ENCODE measurements at regions not wholly inside any gene's neighbourhood (a gene's known extent, or its start where the extent isn't known, plus 50 kb on each side); places are given as distances from the start of the nearest gene placed in this dataset.

DNA sequence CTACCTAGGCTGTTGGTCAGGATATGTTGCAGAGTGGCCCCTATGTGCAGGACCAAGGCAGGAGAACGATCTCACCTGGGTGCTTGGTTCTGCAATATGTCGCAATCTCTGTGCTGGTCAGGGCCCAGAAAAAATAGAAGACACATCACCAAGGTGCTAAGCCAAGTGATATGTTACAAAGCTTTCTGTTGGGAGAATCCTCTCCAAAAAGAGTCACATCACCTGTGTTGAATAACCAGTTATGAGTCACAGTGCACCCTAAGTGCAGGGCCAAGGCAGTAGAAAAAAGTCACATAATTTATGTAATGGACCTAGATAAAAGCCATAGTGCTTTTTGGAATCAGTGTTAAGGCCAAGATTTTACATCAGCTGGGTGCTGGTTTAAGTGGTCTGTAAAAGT lies 965.9 kb upstream of the AMELY start:
- no peak overlapping the region for H3K27ac ChIP-seq (ENCODE audit: low read depth, low read length)
- no peaks in the 10 kb centered on the region for H3K9me3 Mint-ChIP-seq
- H3K27me3 Mint-ChIP-seq (ENCODE audit: insufficient read depth): no peaks in the 10 kb centered on the region
- H3K36me3 ChIP-seq (ENCODE audit: control insufficient read depth, insufficient read depth, low read length): no peaks in the 10 kb centered on the region
- H3K4me1 ChIP-seq (ENCODE audit: control insufficient read depth, insufficient read depth, low read length): peaks cover 3% of the 10 kb centered on the region
- WGBS, 2 experiments (ENCODE audit: insufficient coverage in 1 of 2, insufficient read length in 1 of 2): 100% methylated on average over 1 to 2 of the region's 2 CpGs
- H3K9ac ChIP-seq (ENCODE audit: extremely low read depth, low read length, poor library complexity, severe bottlenecking): no peak overlapping the region
- no peaks in the 10 kb centered on the region for H3K27me3 ChIP-seq (ENCODE audit: control insufficient read depth, insufficient read depth, low read length, poor library complexity, severe bottlenecking)
- no peak overlapping the region for H3K4me3 ChIP-seq (ENCODE audit: low read length)
- H3K9me3 ChIP-seq (ENCODE audit: control insufficient read depth, low read length): no peaks in the 10 kb centered on the region
- no peak overlapping the region for H3K4me3 Mint-ChIP-seq
- DNase-seq: no peak
- H3K36me3 Mint-ChIP-seq (ENCODE audit: low read depth): no peaks in the 10 kb centered on the region
- TF ChIP-seq, protein P1, sequence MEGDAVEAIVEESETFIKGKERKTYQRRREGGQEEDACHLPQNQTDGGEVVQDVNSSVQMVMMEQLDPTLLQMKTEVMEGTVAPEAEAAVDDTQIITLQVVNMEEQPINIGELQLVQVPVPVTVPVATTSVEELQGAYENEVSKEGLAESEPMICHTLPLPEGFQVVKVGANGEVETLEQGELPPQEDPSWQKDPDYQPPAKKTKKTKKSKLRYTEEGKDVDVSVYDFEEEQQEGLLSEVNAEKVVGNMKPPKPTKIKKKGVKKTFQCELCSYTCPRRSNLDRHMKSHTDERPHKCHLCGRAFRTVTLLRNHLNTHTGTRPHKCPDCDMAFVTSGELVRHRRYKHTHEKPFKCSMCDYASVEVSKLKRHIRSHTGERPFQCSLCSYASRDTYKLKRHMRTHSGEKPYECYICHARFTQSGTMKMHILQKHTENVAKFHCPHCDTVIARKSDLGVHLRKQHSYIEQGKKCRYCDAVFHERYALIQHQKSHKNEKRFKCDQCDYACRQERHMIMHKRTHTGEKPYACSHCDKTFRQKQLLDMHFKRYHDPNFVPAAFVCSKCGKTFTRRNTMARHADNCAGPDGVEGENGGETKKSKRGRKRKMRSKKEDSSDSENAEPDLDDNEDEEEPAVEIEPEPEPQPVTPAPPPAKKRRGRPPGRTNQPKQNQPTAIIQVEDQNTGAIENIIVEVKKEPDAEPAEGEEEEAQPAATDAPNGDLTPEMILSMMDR (conservative IDR thresholded peaks at IDR 0.05): no peak
- no peak overlapping the region for H3K27ac Mint-ChIP-seq
- no peaks in the 10 kb centered on the region for H3K4me1 Mint-ChIP-seq

DNA sequence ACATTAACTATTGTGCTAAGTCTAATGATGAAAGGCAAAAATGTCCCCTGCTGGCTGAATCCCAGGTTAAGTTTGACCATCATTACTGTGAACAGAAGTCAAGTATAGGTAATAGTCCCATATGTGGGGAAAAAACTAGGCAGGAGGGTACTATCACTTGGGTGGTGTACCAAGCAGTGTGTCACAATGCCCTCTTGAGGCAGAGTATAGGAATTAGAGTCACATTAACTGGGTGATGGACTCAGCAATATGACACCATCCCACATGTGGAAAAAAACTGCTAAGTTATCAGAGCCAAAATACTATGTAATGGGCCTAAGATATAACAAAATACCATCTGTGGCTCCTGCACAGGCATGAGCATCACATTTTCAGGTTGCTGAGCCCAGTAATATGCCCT lies 962.5 kb upstream of the AMELY start:
- no peak for DNase-seq
- no peak overlapping the region for H3K4me3 Mint-ChIP-seq
- H3K36me3 Mint-ChIP-seq (ENCODE audit: low read depth): no peaks in the 10 kb centered on the region
- H3K4me1 Mint-ChIP-seq: no peaks in the 10 kb centered on the region
- Histone ChIP-seq H3K4me1 (ENCODE audit: control insufficient read depth, insufficient read depth, low read length) (no peaks in the 10 kb centered on the region), H3K36me3 (ENCODE audit: control insufficient read depth, insufficient read depth, low read length) (no peaks in the 10 kb centered on the region), H3K9me3 (ENCODE audit: control insufficient read depth, low read length) (no peaks in the 10 kb centered on the region), H3K27ac (ENCODE audit: low read depth, low read length) (no peak overlapping the region), H3K4me3 (ENCODE audit: low read length) (no peak overlapping the region), H3K9ac (ENCODE audit: extremely low read depth, low read length, poor library complexity, severe bottlenecking) (no peak overlapping the region), H3K27me3 (ENCODE audit: control insufficient read depth, insufficient read depth, low read length, poor library complexity, severe bottlenecking) (no peaks in the 10 kb centered on the region)
- no peaks in the 10 kb centered on the region for H3K27me3 Mint-ChIP-seq (ENCODE audit: insufficient read depth)
- H3K27ac Mint-ChIP-seq: no peak overlapping the region
- TF ChIP-seq, protein P1 (conservative IDR thresholded peaks at IDR 0.05): no peak
- H3K9me3 Mint-ChIP-seq: no peaks in the 10 kb centered on the region

DNA sequence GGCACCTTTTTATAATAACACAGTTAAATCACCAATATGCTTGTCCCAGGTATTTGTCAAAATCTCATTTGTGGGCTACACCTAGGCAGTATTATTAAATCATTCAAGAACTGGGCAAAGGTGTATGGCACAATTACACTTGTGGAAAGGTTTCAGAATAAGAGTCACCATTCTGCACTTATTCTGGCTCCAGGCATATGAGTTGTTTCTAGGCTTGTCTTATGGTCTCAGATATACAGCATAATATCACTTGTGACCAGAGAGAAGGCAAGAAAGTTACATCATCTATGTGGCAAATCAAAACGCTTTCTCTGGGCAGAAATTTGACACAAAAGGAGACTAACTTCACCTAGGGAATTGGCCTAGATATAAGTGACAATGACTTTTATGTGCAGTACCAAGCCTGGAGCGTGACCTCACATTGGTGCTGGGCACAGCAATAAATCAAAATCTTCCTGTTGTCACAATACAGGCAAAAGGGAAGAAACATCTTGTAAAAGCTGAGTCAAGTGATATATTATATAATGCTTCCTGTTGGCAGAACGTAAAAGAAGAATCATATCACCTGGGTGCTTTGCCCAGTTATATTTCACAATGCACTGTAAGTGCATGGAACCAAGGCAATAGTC lies 959.9 kb upstream of the AMELY start:
- Mint-ChIP-seq H3K9me3 (no peaks in the 10 kb centered on the region), H3K27ac (no peak overlapping the region), H3K27me3 (ENCODE audit: insufficient read depth) (no peaks in the 10 kb centered on the region), H3K36me3 (ENCODE audit: low read depth) (no peaks in the 10 kb centered on the region), H3K4me3 (no peak overlapping the region), H3K4me1 (no peaks in the 10 kb centered on the region)
- Histone ChIP-seq H3K27ac (ENCODE audit: low read depth, low read length) (no peak overlapping the region), H3K9ac (ENCODE audit: extremely low read depth, low read length, poor library complexity, severe bottlenecking) (no peak overlapping the region), H3K27me3 (ENCODE audit: control insufficient read depth, insufficient read depth, low read length, poor library complexity, severe bottlenecking) (no peaks in the 10 kb centered on the region), H3K36me3 (ENCODE audit: control insufficient read depth, insufficient read depth, low read length) (no peaks in the 10 kb centered on the region), H3K4me1 (ENCODE audit: control insufficient read depth, insufficient read depth, low read length) (no peaks in the 10 kb centered on the region), H3K4me3 (ENCODE audit: low read length) (no peak overlapping the region), H3K9me3 (ENCODE audit: control insufficient read depth, low read length) (no peaks in the 10 kb centered on the region)
- 97% methylated on average over 3 of the region's 3 CpGs; no CpG with 5 or more reads in 1 of the 2 experiments for WGBS, 2 experiments (ENCODE audit: insufficient coverage in 1 of 2, insufficient read length in 1 of 2)
- TF ChIP-seq, protein P1 (conservative IDR thresholded peaks at IDR 0.05): no peak
- DNase-seq: no peak
